ENCODE measurements at regions not wholly inside any gene's neighbourhood (a gene's known extent, or its start where the extent isn't known, plus 50 kb on each side); places are given as distances from the start of the nearest gene placed in this dataset.

GRCh38 chr9:118931941-118932340, 437.3 kb downstream of the BRINP1 start (continued):
- TF ChIP-seq, protein P1, sequence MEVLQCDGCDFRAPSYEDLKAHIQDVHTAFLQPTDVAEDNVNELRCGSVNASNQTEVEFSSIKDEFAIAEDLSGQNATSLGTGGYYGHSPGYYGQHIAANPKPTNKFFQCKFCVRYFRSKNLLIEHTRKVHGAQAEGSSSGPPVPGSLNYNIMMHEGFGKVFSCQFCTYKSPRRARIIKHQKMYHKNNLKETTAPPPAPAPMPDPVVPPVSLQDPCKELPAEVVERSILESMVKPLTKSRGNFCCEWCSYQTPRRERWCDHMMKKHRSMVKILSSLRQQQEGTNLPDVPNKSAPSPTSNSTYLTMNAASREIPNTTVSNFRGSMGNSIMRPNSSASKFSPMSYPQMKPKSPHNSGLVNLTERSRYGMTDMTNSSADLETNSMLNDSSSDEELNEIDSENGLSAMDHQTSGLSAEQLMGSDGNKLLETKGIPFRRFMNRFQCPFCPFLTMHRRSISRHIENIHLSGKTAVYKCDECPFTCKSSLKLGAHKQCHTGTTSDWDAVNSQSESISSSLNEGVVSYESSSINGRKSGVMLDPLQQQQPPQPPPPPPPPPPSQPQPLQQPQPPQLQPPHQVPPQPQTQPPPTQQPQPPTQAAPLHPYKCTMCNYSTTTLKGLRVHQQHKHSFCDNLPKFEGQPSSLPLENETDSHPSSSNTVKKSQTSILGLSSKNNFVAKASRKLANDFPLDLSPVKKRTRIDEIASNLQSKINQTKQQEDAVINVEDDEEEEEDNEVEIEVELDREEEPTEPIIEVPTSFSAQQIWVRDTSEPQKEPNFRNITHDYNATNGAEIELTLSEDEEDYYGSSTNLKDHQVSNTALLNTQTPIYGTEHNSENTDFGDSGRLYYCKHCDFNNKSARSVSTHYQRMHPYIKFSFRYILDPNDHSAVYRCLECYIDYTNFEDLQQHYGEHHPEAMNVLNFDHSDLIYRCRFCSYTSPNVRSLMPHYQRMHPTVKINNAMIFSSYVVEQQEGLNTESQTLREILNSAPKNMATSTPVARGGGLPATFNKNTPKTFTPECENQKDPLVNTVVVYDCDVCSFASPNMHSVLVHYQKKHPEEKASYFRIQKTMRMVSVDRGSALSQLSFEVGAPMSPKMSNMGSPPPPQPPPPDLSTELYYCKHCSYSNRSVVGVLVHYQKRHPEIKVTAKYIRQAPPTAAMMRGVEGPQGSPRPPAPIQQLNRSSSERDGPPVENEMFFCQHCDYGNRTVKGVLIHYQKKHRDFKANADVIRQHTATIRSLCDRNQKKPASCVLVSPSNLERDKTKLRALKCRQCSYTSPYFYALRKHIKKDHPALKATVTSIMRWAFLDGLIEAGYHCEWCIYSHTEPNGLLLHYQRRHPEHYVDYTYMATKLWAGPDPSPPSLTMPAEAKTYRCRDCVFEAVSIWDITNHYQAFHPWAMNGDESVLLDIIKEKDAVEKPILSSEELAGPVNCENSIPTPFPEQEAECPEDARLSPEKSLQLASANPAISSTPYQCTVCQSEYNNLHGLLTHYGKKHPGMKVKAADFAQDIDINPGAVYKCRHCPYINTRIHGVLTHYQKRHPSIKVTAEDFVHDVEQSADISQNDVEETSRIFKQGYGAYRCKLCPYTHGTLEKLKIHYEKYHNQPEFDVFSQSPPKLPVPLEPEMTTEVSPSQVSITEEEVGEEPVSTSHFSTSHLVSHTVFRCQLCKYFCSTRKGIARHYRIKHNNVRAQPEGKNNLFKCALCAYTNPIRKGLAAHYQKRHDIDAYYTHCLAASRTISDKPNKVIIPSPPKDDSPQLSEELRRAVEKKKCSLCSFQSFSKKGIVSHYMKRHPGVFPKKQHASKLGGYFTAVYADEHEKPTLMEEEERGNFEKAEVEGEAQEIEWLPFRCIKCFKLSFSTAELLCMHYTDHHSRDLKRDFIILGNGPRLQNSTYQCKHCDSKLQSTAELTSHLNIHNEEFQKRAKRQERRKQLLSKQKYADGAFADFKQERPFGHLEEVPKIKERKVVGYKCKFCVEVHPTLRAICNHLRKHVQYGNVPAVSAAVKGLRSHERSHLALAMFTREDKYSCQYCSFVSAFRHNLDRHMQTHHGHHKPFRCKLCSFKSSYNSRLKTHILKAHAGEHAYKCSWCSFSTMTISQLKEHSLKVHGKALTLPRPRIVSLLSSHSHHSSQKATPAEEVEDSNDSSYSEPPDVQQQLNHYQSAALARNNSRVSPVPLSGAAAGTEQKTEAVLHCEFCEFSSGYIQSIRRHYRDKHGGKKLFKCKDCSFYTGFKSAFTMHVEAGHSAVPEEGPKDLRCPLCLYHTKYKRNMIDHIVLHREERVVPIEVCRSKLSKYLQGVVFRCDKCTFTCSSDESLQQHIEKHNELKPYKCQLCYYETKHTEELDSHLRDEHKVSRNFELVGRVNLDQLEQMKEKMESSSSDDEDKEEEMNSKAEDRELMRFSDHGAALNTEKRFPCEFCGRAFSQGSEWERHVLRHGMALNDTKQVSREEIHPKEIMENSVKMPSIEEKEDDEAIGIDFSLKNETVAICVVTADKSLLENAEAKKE (CRISPR knock-in tag; IDR thresholded peaks at IDR 0.05): no peak
- TF ChIP-seq JUNB (IDR thresholded peaks at IDR 0.05; ENCODE audit: unreplicated experiment) (no peak), EZH2 (IDR thresholded peaks at IDR 0.05; ENCODE audit: low read depth, unreplicated experiment) (no peak), NANOG (IDR thresholded peaks at IDR 0.05; ENCODE audit: borderline replicate concordance) (no peak), ZNF114 (CRISPR knock-in tag; IDR thresholded peaks at IDR 0.05) (no peak), CREB1 (CRISPR knock-in tag; IDR thresholded peaks at IDR 0.05; ENCODE audit: low read depth) (no peak), ZNF331 (CRISPR knock-in tag; IDR thresholded peaks at IDR 0.05; ENCODE audit: low read depth) (no peak), STAT1 (IDR thresholded peaks at IDR 0.05; ENCODE audit: unreplicated experiment) (no peak)
- TF ChIP-seq, protein P2, sequence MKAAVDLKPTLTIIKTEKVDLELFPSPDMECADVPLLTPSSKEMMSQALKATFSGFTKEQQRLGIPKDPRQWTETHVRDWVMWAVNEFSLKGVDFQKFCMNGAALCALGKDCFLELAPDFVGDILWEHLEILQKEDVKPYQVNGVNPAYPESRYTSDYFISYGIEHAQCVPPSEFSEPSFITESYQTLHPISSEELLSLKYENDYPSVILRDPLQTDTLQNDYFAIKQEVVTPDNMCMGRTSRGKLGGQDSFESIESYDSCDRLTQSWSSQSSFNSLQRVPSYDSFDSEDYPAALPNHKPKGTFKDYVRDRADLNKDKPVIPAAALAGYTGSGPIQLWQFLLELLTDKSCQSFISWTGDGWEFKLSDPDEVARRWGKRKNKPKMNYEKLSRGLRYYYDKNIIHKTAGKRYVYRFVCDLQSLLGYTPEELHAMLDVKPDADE (IDR thresholded peaks at IDR 0.05): no peak
- TF ChIP-seq, protein P3, sequence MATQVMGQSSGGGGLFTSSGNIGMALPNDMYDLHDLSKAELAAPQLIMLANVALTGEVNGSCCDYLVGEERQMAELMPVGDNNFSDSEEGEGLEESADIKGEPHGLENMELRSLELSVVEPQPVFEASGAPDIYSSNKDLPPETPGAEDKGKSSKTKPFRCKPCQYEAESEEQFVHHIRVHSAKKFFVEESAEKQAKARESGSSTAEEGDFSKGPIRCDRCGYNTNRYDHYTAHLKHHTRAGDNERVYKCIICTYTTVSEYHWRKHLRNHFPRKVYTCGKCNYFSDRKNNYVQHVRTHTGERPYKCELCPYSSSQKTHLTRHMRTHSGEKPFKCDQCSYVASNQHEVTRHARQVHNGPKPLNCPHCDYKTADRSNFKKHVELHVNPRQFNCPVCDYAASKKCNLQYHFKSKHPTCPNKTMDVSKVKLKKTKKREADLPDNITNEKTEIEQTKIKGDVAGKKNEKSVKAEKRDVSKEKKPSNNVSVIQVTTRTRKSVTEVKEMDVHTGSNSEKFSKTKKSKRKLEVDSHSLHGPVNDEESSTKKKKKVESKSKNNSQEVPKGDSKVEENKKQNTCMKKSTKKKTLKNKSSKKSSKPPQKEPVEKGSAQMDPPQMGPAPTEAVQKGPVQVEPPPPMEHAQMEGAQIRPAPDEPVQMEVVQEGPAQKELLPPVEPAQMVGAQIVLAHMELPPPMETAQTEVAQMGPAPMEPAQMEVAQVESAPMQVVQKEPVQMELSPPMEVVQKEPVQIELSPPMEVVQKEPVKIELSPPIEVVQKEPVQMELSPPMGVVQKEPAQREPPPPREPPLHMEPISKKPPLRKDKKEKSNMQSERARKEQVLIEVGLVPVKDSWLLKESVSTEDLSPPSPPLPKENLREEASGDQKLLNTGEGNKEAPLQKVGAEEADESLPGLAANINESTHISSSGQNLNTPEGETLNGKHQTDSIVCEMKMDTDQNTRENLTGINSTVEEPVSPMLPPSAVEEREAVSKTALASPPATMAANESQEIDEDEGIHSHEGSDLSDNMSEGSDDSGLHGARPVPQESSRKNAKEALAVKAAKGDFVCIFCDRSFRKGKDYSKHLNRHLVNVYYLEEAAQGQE (IDR thresholded peaks at IDR 0.05; ENCODE audit: unreplicated experiment): no peak

Measured in GM23338 (cell line).